ENCODE measurements at regions not wholly inside any gene's neighbourhood (a gene's known extent, or its start where the extent isn't known, plus 50 kb on each side); places are given as distances from the start of the nearest gene placed in this dataset.
A peak's percentile ranks its signal among the peaks of the same experiment; 100 is the strongest.

DNA sequence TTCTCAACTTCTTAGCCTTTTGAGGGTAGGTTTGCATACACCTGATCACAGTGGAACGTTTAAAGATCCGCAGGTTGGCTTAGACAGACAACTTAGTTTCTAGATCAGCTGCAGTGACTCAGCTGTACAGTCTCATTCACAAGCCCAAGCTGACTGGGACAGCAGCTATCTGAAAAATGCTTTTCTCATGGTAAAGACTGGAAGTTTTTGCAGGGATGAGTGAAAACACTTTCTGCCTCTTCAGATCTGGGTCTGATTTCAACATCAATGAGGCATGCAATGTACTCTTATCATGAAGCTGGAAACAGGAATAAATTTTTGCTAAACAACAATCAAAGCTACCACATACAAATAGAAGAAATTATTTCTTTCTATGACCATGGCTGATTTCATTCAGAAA lies 61.1 kb upstream of the PTBP2 start:
- peaks cover 2% of the 10 kb centered on the region for H3K9me3 ChIP-seq (ENCODE audit: insufficient read depth, low read depth, low read length)
- H4K20me1 ChIP-seq (ENCODE audit: insufficient read depth, low read length) = no peaks in the 10 kb centered on the region
- H3K4me2 ChIP-seq (ENCODE audit: low read length) = no peak overlapping the region
- Mint-ChIP-seq H3K27ac (ENCODE audit: unreplicated experiment) (peak overlapping the region; percentile 30), H3K4me3 (ENCODE audit: unreplicated experiment) (no peak overlapping the region), H3K4me1 (ENCODE audit: low read depth, unreplicated experiment) (peaks cover 5% of the 10 kb centered on the region), H3K9me3 (ENCODE audit: unreplicated experiment) (peaks cover 5% of the 10 kb centered on the region), H3K36me3 (ENCODE audit: low read depth, unreplicated experiment) (no peaks in the 10 kb centered on the region), H3K27me3 (ENCODE audit: low read depth, unreplicated experiment) (no peaks in the 10 kb centered on the region)
- no peaks in the 10 kb centered on the region for H3K79me2 ChIP-seq (ENCODE audit: insufficient read depth, low read length)
- TF ChIP-seq EZH2 (IDR thresholded peaks at IDR 0.05; ENCODE audit: insufficient read depth, low read length) = no peak
- TF ChIP-seq CTCF (IDR thresholded peaks at IDR 0.05; ENCODE audit: insufficient read depth, low read depth, low read length) = no peak
- H3K36me3 ChIP-seq (ENCODE audit: insufficient read depth, low read length) = no peaks in the 10 kb centered on the region
- DNase-seq (ENCODE audit: low read depth) = peak; percentile 58
- no peak overlapping the region for H3K9ac ChIP-seq (ENCODE audit: low read length)
- FAIRE-seq = no peak
- H3K4me3 ChIP-seq (ENCODE audit: insufficient read depth, low read depth, low read length) = no peak overlapping the region
- no peak overlapping the region for H2AFZ ChIP-seq (ENCODE audit: low read depth, low read length)
- no peak overlapping the region for H3K27ac ChIP-seq (ENCODE audit: low read depth, low read length)
- H3K27me3 ChIP-seq (ENCODE audit: insufficient read depth, low read length) = no peaks in the 10 kb centered on the region
- no peaks in the 10 kb centered on the region for H3K4me1 ChIP-seq (ENCODE audit: insufficient read depth, low read length)

Data from astrocyte (in vitro differentiated cells and primary cell).